MM.1S (cell line): ENCODE measurements at regions not wholly inside any gene's neighbourhood (a gene's known extent, or its start where the extent isn't known, plus 50 kb on each side); places are given as distances from the start of the nearest gene placed in this dataset.

Experiments
- DNase-seq: peaks from one replicate; pipeline ENCODE4 v3.0.0-alpha.2; 2015
- H2AFZ ChIP-seq: fragments of 300-600 bp; sonication (generic); 2 replicates; pipeline ENCODE4 v1.6.0; 2016; ENCODE audit warnings: antibody characterized with exemption, low read length
- H3F3A ChIP-seq: fragments of 300-600 bp; sonication (generic); 2 replicates; pipeline ENCODE4 v1.6.1; 2016; ENCODE audit warnings: mild to moderate bottlenecking, antibody characterized with exemption, low read length, moderate library complexity, mixed read lengths; ENCODE audit not compliant: insufficient read depth
- H3K27ac ChIP-seq: fragments of 300-600 bp; sonication (generic); 2 replicates; pipeline ENCODE4 v1.5.1; 2016; ENCODE audit warnings: mild to moderate bottlenecking, low read length
- H3K27me3 ChIP-seq: fragments of 300-600 bp; sonication (generic); replicated peaks from 2 replicates; pipeline ENCODE4 v1.6.0; 2016; ENCODE audit warnings: low read length; ENCODE audit not compliant: insufficient read depth
- H3K36me3 ChIP-seq: fragments of 300-600 bp; sonication (generic); replicated peaks from 2 replicates; pipeline ENCODE4 v1.6.1; 2016; ENCODE audit warnings: mild to moderate bottlenecking, low read length, mixed read lengths; ENCODE audit not compliant: insufficient read depth
- H3K4me1 ChIP-seq: fragments of 300-600 bp; sonication (generic); 2 replicates; pipeline ENCODE4 v1.6.1; 2016; ENCODE audit warnings: low read length, mixed read lengths
- H3K4me2 ChIP-seq: fragments of 300-600 bp; sonication (generic); 2 replicates; pipeline ENCODE4 v1.6.0; 2016; ENCODE audit warnings: low read depth, low read length
- H3K4me3 ChIP-seq: fragments of 300-600 bp; sonication (generic); 2 replicates; pipeline ENCODE4 v1.5.1; 2016; ENCODE audit warnings: low read length, mixed read lengths
- H3K79me2 ChIP-seq: fragments of 300-600 bp; sonication (generic); 2 replicates; pipeline ENCODE4 v1.6.1; 2016; ENCODE audit warnings: mixed run types, low read length, mixed read lengths
- H3K9ac ChIP-seq: fragments of 300-600 bp; sonication (generic); 2 replicates; pipeline ENCODE4 v1.6.1; 2016; ENCODE audit warnings: low read length, mixed read lengths
- H3K9me2 ChIP-seq: fragments of 300-600 bp; sonication (generic); replicated peaks from 2 replicates; pipeline ENCODE4 v1.6.1; 2016; ENCODE audit warnings: mild to moderate bottlenecking, low read length, mixed read lengths; ENCODE audit not compliant: insufficient read depth
- H3K9me3 ChIP-seq: fragments of 300-600 bp; sonication (generic); replicated peaks from 2 replicates; pipeline ENCODE4 v1.6.1; 2016; ENCODE audit warnings: mild to moderate bottlenecking, low read length, mixed read lengths; ENCODE audit not compliant: insufficient read depth
- H4K20me1 ChIP-seq: fragments of 300-600 bp; sonication (generic); 2 replicates; pipeline ENCODE4 v1.6.1; 2016; ENCODE audit warnings: mild to moderate bottlenecking, low read length, moderate library complexity, mixed read lengths; ENCODE audit not compliant: insufficient read depth
- CTCF ChIP-seq: fragments of 300-600 bp; sonication (generic); IDR thresholded peaks from 2 replicates; pipeline ENCODE4 v1.5.1; 2016; ENCODE audit warnings: antibody characterized with exemption, low read length, mixed read lengths
- EZH2 ChIP-seq: fragments of 300-600 bp; sonication (generic); optimal IDR thresholded peaks from 2 replicates; pipeline ENCODE3; 2017; ENCODE audit warnings: low read depth, mild to moderate bottlenecking, antibody characterized with exemption, low read length, mixed read lengths
- EZH2phosphoT487 ChIP-seq: fragments of 300-600 bp; sonication (generic); IDR thresholded peaks from 2 replicates; pipeline ENCODE4 v1.6.1; 2018; ENCODE audit warnings: antibody characterized with exemption, low read length

- no peak for DNase-seq
- Histone ChIP-seq H3K4me2 (no peak overlapping the region), H3K27ac (no peak overlapping the region), H3K9me2 (no peaks in the 10 kb centered on the region), H2AFZ (no peak overlapping the region), H3K4me3 (no peak overlapping the region), H3K4me1 (peaks cover 5% of the 10 kb centered on the region), H3K9me3 (no peaks in the 10 kb centered on the region), H3K79me2 (no peaks in the 10 kb centered on the region), H3K27me3 (no peaks in the 10 kb centered on the region), H3K36me3 (no peaks in the 10 kb centered on the region), H3F3A (no peaks in the 10 kb centered on the region), H4K20me1 (no peaks in the 10 kb centered on the region), H3K9ac (no peak overlapping the region)
- TF ChIP-seq EZH2phosphoT487 = no peak
- no peak for TF ChIP-seq CTCF
- no peak for TF ChIP-seq EZH2
These were observed 120.0 kb upstream of the SLC38A2 start for GRCh38 chr12:46492471-46493085.

DNA sequence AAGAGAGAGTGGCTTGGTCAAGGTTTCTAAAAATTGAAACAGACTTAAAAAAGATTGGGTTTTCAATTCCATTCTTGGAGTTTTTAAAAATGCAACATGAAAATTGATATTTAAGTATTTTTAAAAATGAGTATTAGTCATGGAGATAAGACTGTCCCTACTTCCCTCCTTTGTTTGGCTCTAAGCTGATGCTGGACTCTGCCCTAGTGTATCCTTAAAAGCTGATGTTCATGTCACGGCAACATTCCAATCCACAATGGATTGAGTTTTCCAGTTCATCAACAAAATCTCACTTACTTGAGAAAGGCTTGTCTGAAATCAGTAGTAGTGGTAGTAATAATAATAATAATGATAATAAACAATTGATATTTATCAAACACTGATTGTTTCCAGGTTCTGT is 119.0 kb upstream of the SLC38A2 start:
- peaks cover 5% of the 10 kb centered on the region for H3K4me1 ChIP-seq
- H3K9me2 ChIP-seq = no peaks in the 10 kb centered on the region
- H3K4me3 ChIP-seq = no peak overlapping the region
- no peak overlapping the region for H2AFZ ChIP-seq
- no peak overlapping the region for H3K27ac ChIP-seq
- H3F3A ChIP-seq = no peaks in the 10 kb centered on the region
- no peak for DNase-seq
- H3K79me2 ChIP-seq = no peaks in the 10 kb centered on the region
- no peak overlapping the region for H3K4me2 ChIP-seq
- no peaks in the 10 kb centered on the region for H3K27me3 ChIP-seq
- TF ChIP-seq CTCF = no peak
- TF ChIP-seq EZH2phosphoT487 = no peak
- no peak for TF ChIP-seq EZH2
- H3K9ac ChIP-seq = no peak overlapping the region
- no peaks in the 10 kb centered on the region for H4K20me1 ChIP-seq
- no peaks in the 10 kb centered on the region for H3K36me3 ChIP-seq
- no peaks in the 10 kb centered on the region for H3K9me3 ChIP-seq

GRCh38 chr12:46490635-46491034 is 118.1 kb upstream of the SLC38A2 start:
- Histone ChIP-seq H3K79me2 (no peaks in the 10 kb centered on the region), H2AFZ (no peak overlapping the region), H4K20me1 (no peaks in the 10 kb centered on the region), H3K36me3 (no peaks in the 10 kb centered on the region), H3K4me1 (peaks cover 5% of the 10 kb centered on the region), H3K9me2 (no peaks in the 10 kb centered on the region), H3K27me3 (no peaks in the 10 kb centered on the region), H3K9ac (no peak overlapping the region), H3K4me2 (no peak overlapping the region), H3K27ac (no peak overlapping the region), H3F3A (no peaks in the 10 kb centered on the region), H3K4me3 (no peak overlapping the region), H3K9me3 (no peaks in the 10 kb centered on the region)
- DNase-seq = no peak
- TF ChIP-seq EZH2 (no peak), CTCF (no peak), EZH2phosphoT487 (no peak)
